GM18519 (cell line): ENCODE measurements at regions not wholly inside any gene's neighbourhood (a gene's known extent, or its start where the extent isn't known, plus 50 kb on each side); places are given as distances from the start of the nearest gene placed in this dataset.
"Not testable (repeated sequence)": the region's sequence is repeated elsewhere in the genome, so short reads cannot be mapped to it uniquely, and the experiment has no call there.

Experiments
- ATAC-seq: cut with Tn5 transposase; IDR thresholded peaks from one replicate; pipeline ENCODE4 v1.9.1; 2021; ENCODE audit warnings: mild to moderate bottlenecking, moderate library complexity; ENCODE audit not compliant: unreplicated experiment, low FRiP score

DNA sequence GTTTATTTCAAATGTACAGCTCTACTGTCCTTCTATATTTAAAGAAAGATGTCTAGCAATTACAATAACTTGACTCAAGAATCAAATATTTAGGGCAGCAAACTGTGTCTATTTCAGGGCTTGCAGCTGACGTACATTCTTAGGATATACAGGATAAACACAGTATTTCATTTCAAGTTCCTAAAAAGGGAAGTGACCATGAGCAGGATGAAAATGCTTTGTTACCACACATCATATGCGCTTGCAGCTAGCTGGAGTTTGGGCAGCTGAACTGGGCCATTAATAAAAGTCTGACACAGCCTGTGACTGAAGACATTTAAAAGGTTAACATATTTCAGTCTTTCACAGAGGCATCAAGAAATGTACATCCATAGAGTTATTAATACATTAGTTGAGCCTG lies 264.6 kb upstream of the TRIB2 start:
- ATAC-seq, result no peak

DNA sequence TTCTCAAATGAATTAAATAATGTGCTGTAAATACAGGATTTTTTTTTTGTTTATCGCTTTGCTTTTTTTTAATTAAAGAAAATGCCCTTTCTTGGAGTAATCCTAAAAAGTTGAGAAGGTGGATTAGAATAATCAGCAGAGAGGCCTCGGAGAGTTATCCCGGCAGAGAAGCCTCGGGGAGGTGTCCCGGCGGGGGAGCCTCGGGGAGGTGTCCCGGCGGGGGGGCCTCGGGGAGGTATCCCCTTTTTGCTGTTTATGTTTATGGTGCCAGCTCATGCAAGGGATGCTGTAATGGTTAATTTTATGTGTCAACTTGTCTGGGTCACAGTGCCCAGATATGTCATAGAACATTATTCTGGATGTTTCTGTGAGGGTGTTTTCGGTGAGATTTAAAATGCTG lies 263.0 kb upstream of the TRIB2 start:
- ATAC-seq, result no peak

DNA sequence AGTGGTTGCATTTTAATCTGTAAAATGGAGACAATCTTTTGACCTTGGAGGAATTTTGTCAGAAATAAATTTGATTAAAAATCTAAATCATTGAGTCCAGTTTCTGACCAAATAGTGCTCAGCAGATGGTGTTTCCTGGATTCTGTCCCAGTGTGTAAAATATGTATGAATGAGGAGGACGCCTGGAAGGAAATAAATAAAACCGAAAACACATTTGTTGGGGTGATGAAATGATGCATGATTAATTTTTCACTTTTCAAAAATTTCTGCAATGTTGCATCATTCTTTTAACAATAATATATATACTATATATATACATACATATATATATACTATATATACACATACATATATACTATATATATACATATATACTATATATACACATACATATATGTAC lies 261.1 kb upstream of the TRIB2 start:
- ATAC-seq, result no peak

DNA sequence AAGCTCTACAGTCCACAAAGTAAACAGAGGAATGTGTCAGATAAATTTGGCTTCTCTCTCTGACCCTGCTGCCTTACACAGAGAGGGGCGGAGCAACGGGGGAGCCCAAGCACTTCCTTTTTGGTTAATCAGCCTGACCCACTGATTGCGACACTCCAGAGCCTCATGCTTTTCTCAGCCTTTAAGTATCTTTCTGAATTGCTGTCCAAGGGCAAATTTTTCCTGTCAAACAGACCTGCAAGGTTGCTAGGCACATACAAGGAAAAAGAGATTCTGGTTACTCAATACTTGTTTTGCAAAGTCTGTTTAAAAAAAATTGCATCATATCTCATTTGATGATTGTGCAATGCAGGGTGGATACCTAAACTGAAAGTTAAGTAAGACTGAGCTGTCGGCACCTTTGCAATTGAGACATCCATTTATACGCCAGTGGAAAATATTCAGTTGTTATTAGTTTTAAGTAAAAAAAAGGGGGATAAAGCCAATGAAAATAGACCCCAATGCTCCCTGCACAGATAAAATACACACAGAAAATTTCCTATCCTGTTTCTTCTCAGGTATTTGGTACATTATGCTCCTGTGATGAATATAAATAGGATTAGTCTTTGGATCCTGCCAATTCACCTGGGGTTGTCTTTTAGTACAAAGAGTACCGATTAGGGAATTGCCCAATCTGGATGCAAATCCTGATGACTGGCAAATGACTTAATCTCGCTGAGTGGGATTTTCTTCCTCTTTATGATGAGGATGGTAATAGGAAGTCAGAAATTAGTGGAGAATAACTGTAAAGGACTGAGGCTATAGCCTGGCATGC lies 260.2 kb upstream of the TRIB2 start:
- peak; percentile 95 for ATAC-seq

DNA sequence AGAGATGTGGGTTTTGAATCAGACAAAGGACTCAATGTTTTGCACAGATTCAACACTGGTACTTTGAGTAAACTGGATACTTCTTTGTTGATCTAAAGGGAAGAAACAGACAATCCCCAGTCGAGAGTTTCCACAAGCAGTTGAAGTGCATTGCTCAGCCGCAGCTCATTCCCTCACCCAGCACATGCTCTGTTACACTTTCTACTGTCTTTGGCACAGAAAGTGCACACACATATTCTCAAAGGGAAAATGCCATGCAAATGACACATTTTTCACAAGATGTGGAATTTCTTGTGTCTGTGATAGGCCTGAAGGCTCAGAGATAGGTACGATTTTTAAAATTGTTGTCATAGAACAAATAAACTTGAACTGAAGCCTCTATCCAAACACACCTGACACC lies 258.9 kb upstream of the TRIB2 start:
- no peak for ATAC-seq

DNA sequence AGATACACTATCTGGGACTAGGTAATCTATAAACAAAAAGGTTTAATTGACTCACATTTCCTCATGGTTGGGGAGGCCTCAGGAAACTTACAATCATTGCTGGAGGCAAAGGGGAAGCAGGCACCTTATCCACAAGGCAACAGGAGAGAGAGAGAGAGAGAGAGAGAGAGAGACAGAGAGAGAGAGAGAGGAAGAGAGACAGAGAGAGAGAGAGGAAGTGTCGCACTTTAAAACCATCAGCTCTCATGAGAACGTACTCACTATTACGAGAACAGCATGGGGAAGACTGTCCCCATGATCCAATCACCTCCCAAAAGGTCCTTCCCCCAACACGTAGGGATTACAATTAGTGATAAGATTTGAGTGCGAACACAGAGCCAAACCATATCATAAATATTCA lies 253.5 kb upstream of the TRIB2 start:
- no peak for ATAC-seq

DNA sequence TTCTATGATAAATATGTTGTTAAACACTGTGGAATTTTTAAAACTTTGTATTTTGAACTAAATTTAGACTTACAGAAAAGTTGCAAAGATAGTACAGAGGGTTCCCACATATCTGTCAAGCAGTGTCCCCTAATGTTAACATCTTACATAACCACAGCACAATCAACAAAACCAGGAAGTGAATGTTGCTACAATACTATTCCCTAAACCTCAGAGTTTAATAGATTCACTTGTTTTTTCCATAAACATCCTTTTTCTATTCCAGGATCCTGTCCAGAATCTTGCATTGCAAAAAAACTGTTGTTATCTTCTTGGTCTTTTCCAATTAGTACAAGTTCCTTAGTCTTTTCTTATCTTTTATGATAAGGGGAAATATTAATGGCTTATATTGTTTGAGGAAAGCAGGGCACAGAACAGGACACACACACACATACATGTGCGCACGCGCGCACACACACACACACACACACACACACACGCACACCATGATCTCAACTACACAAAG lies 251.1 kb upstream of the TRIB2 start:
- no peak for ATAC-seq

DNA sequence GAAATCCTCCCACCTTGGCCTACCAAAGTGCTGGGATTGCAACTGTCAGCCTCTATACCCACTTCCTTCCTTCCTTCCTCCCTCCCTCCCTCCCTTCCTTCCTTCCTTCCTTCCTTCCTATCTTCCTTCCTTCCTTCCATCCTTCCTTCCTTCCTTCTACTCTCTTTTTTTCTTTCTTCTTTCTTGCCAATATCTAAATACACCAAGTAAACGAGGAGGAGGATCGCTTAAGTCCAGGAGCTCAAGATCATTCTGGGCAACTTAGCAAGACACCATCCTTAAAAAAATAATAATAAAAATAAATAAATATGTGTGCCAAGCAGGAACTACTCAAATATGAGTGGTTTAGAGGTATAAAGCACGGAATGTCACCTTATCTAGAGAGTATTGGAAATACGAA lies 249.4 kb upstream of the TRIB2 start:
- ATAC-seq, result no peak

DNA sequence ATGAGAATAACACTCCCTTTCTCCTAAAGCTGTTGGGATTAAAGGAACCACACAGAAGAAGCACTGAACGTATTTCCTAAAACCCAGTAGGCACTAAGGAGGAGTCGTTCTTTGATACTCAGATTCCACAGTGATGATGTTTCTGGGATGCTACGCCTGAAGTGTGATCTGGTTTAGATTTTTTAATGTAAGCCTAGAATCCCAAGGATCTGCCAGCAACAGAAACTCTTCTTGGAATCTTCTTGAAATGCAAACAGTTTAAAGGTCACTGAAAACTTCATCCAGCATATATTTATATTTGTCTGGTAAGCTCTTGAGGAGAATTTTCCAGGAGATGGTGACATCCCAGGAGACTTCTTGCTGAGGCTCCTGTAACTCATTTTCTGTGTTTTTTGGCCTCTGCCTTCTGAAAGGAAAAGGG lies 247.6 kb upstream of the TRIB2 start:
- no peak for ATAC-seq

DNA sequence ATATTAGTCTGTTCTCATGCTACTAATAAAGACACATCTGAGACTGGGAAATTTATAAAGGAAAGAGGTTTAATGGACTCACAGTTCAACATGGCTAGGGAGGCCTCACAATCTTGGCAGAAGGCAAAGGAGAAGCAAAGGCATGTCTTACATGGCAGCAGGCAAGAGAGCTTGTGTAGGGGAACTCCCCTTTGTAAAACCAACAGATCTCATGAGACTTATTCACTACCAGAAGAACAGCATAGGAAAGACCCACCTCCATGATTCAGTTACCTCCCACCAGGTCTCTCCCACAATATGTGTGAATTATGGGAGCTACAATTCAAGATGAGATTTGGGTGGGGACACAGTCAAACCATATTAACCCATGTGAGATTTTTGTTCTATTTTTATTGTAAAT lies 244.5 kb upstream of the TRIB2 start:
- ATAC-seq, result not testable (repeated sequence)

DNA sequence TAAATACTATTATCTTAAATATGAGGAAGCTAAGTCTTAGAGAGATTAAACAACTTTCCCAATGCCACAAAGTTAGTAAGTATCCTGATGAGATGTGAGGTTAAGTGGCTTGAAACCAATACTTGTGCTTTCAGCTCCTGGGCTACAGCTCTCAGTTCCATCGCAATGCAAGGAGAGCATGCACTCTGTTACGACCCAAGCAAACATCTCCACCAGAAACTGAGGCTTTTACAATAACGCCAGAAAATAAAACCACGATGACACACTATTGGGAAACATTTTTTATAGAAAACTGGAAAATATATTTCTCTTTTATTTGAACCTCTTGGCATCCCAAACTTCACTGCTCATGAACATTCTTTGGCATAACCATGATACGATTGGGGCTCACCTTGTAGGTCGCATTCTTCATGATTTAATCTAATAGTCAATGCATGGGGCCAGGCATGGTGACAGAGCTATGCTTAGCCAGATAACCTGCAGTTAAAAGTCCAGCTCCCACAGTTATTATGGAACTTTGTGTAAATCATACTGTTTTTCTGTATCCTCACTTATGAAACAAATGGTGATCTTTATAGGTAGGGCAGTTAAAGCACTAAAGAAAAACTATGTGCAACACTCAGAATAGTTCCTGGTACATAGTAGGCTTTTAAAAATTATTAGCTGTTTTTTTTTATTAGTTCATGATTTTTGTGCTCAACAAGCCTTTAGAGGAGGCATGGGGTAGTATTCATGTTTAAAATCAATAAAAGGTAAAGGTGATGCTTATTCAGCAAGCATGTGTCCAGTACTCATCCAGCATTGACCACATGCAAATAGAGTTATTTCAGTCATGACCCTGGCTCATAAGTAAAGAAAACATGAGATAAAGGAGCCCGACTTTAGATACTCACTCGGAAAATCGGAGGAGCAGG lies 238.3 kb upstream of the TRIB2 start:
- no peak for ATAC-seq

DNA sequence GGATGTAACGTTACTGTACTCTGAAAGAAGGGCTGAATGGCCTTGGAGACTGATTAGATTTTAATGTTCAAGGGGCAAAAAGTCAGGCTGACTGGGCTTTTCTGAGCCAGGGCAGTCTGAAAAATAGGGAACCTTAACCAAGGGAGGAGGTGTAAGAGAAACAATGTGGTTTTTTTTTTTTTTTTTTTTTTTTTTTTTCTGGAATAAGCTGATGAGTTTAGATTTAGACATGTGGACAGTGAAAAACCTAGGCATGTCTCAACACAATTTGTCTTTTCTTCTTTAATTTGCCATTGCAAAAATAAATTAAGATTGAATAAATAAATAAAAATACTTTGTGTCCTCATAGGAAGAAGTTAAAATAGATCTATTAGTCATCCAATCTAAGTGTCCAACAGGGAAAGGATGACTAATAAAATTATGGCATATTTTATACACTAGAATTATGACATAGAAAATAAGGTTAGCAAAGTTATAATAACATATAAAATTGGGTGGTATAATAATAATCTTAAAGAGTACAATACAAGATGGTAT lies 237.6 kb upstream of the TRIB2 start:
- ATAC-seq, result no peak

DNA sequence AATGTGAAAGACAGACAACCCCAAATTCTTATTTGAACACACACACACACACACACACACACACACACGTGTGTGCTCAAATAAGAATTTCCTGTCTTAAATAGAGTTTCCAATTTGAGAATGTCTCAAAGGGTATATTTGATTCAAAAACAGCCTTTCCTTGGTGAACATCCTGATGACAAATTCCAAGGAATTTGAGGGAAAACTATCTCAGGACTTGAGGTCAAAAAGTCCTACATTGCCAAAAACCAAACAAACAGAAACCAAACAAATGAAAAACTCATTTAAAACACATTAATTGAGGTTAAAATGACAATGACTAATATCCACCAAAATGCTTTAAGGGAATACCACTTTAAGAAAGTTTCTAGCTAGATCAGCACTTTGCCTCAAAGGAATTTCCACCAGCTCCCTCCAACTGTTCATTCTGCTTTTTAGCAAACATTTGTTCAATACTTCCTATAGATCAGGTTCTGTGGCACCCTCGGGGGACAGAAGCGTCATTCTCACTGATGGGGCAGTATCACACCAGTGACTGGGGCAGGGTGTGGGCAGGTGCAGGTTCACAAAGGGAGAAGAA lies 232.1 kb upstream of the TRIB2 start:
- no peak for ATAC-seq

DNA sequence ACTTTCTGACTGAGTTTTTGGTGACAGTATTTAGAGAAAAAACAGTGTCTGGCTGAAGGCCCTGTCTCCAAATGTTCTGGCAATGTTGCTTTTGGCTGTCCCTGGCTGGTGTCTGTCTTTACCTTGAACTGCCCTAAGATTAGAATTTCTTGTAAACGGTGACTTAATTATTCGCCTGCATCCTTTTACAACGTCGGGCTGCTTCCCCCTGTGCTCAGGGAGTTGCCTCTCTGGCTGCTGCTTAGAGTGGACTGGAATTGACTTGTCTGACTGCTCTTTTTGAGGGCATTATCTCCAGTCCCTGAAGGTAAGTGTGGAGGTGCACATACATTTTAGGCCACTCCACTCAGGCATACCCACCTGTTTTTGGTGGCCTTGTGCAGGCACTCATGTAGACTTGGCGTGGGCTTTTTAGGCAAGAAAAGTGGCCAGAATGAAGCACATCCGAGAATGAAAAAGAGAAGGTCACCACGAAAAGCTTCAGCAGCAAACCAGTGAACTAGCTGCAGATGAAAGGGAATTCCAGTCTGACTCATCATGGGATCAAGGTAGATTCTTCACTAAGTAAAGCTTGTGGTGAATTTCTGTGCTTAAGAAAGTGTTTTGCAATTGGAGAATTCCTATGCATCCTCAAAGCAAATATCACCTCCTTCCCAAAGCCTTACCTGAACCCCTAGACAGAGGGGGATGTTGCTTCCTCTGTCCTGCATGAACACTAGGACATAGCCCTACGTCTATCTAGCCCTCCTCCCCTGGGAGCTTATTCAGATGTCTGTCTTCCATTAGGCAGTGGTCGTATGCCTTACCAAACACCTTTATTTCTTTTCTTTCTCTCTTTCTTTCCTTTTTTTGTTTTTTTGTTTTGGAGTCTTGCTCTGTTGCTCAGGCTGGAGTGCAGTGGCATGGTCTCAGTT lies 230.3 kb upstream of the TRIB2 start:
- no peak for ATAC-seq

DNA sequence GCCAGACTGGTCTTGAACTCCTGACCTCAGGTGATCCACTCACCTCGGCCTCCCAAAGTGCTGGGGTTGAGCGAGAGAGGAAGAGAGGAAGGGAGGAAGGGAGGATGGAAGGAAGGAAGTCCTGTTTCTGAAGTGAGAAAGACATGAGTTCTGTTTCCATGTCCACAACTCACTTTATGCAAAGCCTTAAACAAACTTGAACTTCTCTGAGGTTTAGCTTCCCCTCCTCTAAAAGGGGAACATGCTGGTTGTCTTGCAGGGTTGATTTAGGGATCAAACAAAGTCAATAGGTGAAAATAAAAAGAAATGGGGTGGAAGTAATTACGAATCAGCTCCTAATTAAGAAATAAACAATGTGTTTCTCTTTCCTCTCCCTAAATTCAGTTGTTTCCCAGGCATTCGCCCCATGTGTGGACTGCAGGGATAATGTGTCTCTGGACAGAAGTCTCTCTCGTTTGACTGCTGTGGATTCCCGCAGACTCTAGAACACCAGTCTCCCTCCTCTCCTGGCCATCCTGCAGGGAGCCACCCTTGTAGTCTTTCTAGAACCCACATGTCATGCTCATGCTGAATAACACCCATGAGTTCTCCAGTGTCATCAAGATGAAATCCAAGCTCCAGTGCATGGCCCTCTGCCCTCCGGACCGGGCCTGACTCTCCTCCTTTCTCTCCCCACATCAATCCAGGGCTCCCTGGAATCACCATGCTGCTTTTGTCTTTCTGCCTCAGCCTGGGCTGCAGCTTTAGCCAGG lies 229.3 kb upstream of the TRIB2 start:
- no peak for ATAC-seq

DNA sequence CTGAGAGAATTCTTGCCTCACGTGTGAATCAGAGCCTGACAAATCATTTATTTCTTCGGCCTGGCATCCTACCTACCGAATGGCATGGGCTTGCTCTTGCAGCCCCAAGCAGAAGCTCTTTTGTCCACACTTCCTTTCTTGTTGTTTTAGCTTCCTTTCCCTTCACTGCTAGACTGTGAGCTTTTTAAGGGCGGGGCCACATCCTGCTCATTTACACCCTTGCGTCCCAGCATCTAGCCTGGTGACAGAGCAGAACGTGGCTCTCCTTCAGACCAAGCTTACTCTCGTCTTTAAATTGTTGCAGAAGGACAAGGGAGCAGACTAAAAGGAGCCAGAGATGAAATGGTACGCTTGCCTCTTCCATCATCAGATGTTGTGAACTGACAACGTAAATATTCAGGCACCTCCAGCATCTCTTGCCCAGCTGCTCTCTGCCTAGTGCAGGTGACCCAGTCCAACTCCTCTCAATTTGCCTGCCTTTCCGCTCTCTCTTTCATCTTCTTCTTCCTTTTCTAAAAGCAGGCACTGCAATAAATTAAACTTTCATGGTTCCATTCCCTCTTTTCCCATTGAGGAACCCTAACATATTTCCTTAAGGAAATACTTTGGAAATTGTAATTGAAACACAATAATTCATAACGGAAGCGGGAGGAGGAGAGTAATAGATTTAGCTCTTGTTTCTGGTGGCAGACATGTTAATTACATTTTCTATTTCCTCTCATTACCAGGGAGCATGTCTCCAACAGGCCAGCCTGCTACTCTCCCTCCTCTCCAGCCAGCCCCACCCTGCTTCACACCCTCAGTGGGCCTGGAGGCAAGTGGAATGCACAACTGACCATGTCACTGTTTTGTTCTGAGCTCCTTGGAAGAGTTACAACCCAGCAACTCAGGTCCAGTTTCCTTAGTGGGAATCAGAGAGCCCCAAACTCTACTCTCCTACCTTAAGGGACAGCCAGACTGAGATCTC lies 228.1 kb upstream of the TRIB2 start:
- ATAC-seq, result no peak

DNA sequence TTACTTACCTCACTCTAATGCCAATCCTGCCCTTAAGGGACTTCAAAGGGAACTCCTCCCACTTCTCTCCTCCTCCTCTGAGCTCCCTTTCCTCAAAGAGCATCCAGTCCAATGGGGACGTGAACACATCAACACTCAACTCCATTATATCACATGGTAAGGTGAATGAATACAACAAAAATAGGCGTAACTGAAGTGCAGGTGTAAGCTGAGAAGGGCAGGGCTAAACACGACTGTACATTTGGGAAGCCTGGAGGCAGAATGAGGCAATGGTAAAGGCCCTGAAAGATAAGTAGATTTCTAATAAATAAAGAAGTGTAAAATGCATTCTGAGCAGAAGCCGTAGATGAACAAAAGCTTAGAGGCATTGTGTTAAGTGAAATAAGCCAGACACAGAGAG lies 226.1 kb upstream of the TRIB2 start:
- no peak for ATAC-seq

DNA sequence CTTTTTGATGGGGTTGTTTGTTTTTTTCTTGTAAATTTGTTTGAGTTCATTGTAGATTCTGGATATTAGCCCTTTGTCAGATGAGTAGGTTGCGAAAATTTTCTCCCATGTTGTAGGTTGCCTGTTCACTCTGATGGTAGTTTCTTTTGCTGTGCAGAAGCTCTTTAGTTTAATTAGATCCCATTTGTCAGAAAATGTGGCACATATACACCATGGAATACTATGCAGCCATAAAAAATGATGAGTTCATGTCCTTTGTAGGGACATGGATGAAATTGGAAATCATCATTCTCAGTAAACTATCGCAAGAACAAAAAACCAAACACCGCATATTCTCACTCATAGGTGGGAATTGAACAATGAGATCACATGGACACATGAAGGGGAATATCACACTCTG lies 224.4 kb upstream of the TRIB2 start:
- not testable (repeated sequence) for ATAC-seq
